GM18951 (cell line): ENCODE measurements at regions not wholly inside any gene's neighbourhood (a gene's known extent, or its start where the extent isn't known, plus 50 kb on each side); places are given as distances from the start of the nearest gene placed in this dataset.
"Not testable (repeated sequence)": the region's sequence is repeated elsewhere in the genome, so short reads cannot be mapped to it uniquely, and the experiment has no call there.

Experiments used
- POLR2A ChIP-seq: IDR thresholded peaks from 4 replicates; pipeline ENCODE4 v1.6.1; 2011; ENCODE audit warnings: mild to moderate bottlenecking; ENCODE audit not compliant: insufficient read length, insufficient read depth; ENCODE audit errors: extremely low read depth
- in situ Hi-C: fragments of 300-500 bp; cut with MboI; formaldehyde crosslinking; loops from one replicate; pipeline ENCODE4 v1.12.0; 2022; ENCODE audit warnings: low sequenced_read_pairs, mixed read lengths, inconsistent platforms; ENCODE audit not compliant: unreplicated experiment

DNA sequence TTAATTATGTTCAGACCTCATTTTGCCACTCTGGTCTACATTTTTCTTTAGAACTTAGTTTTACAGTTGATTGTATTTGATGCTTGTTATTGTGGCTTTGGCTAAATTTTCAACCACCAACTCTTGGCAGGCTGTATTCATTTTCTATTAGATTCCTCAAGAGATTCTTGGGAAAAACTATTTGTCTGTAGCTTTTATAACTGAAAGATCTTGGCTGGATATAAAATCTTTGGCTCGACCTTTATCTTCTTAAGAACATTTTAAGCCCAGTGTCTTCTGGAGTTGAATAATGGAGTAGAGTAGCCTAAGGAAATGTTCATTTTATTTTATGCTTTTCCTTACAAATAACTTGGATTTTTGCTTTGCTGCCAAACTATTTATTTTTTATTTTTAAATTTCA is 848.5 kb downstream of the PCDH17 start:
- TF ChIP-seq POLR2A, result no peak

DNA sequence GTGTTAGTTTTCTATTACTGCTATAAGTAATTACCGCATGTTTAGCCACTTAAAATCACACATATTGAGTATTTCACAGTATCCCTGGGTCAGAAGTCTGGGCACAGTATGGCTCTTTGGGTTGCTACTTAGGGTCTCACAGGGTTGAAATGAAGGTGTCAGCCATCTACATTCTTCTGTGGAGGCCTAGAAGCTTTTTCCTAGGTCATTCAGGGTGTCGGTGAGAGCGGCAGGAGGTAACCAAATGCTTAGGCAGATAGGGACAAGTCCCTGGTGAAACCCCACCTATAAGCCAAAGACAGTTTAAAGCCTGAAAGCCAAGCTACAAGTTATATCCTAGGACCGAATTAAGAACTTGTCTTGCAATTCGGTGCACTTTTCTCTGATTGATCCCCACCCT is 856.7 kb downstream of the PCDH17 start:
- no peak for TF ChIP-seq POLR2A
- in situ Hi-C loops, result no loop called here

More for the DNA sequence above, 848.5 kb downstream of the PCDH17 start:
- in situ Hi-C loops, result no loop called here

DNA sequence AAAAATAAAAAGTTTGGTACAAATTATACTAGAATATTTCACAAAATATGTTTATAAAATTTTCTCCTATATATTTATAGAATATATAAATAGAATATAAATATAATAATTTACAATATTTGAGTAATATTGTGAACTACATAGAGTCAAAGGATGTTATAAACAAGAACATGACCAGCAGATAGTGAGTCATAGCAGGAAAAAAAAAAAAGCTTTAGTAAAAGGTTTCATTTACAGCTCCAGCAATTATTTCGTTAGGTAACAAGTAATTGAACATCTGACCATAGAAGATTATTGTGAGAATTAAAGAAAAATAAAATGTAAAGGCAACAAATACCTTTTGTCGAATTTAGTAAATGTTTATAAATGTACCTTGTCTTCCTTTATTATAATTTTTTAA is 864.1 kb downstream of the PCDH17 start:
- no peak for TF ChIP-seq POLR2A
- in situ Hi-C loops, result no loop called here

DNA sequence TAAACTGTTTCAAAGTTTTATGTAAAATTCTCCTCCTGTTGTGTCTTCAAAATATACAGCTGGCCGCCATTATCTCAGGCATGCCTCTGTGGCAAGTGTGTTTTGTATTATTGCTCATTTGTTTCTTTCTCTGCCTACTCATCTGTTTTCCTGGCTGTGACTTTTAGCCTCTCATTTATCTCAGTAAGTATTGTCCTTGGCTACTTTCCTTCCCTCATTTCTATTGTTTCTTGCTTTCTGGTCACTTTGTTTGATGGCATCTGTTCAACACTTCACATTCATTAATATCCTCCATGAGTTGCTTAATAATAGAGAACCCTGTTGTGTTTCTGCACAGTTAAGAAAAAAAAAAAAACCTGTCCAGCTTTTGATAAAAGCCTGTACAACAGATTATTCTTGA is 869.4 kb downstream of the PCDH17 start:
- no peak for TF ChIP-seq POLR2A
- in situ Hi-C loops, result no loop called here

DNA sequence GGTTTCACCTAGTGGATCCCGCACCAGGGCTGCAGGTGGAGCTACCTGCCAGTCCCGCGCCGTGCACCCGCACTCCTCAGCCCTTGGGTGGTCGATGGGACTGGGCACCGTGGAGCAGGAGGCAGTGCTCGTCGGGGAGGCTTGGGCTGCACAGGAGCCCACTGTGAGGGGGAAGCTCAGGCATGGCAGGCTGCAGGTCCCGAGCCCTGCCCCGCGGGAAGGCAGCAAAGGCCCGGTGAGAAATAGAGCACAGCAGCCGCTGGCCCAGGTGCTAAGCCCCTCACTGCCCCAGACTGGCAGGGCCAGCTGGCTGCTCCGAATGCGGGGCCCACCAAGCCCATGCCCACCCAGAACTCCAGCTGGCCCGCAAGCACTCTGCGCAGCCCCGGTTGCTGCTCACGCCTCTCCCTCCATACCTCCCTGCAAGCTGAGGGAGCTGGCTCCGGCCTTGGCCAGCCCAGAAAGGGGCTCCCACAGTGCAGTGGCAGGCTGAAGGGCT is 872.7 kb downstream of the PCDH17 start:
- in situ Hi-C loops, result not testable (repeated sequence)

DNA sequence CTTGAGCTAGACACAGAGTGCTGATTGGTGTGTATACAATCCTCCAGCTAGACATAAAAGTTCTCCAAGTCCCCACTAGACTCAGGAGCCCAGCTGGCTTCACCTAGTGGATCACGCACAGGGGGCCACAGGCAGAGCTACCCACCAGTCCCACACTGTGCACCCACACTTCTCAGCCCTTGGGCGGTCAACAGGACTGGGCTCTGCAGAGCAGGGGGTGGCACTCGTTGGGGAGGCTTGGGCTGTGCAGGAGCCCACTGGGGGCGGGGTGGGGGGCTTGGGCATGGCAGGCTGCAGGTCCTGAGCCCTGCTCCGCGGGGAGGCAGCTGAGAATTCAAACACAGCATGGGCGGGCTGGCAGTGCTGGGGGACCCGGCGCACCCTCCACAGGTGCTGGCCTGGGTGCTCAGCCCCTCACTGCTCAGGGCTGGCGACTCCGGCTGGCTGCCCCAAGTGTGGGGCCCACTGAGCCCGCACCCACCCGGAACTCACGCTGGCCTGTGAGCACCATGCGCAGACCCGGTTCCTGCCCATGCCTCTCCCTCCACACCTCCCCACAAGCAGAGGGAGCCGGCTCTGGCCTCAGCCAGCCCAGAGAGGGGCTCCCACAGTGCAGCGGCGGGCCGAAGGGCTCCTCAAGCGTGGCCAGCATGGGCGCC is 873.8 kb downstream of the PCDH17 start:
- in situ Hi-C loops, result not testable (repeated sequence)

DNA sequence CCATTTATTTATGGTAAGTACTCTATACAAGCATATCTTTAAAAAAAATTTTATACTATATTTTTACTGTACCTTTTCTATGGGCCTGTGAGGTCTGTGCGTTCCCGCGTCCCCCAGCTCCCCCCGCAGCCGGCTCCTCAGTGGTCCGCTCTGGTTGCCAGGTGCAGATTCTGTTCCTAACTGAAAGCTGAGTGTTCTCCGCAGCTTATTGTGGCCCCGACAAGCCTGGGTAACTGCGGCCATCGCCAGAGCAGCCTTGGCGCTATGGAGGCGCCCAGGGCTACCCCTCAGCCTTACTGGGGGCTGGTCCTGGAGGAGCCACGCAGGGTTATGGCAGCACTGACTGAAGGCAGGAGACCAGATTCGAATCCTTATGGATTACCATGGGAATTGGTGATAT is 896.8 kb downstream of the PCDH17 start:
- in situ Hi-C loops, result no loop called here
- no peak for TF ChIP-seq POLR2A

DNA sequence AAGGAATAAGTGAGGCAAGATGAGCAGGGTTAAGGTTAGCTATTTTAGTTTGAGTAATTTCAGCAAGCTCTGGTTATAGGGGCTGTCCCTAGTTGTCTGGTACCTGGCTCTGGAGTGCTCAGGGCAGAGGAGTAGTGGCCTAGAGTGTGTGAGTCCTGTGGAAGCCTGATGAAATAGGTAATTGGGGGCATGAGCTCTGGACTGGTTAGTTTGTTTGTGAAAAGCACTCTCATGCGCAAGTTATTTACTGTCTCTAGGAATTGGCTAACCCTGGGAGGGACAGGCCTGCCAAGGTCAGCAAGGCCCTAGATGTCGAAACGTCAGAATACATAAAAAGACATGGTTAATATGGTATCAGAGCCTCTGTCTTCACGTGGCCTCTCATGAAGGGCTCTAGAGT is 900.1 kb downstream of the PCDH17 start:
- in situ Hi-C loops, result no loop called here
- no peak for TF ChIP-seq POLR2A

DNA sequence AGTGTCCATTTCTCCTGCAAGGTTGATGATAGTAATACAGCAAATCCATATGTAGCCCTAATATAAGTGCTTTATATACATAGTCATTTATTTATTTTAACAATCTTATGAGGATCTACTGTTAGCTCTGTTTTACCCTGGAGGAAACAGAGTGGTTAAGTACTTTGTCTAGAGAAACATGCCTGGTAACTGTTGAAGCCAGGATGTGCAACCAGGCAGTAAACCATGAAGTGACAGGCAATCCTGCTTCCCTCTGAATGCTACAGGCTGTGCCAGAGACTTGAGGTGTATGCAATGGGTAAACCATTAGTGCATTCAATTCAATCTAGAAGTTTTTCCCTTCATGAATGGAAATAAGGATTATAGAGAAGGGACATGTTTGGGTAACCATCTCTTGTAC is 911.0 kb downstream of the PCDH17 start:
- no peak for TF ChIP-seq POLR2A
- in situ Hi-C loops, result no loop called here

DNA sequence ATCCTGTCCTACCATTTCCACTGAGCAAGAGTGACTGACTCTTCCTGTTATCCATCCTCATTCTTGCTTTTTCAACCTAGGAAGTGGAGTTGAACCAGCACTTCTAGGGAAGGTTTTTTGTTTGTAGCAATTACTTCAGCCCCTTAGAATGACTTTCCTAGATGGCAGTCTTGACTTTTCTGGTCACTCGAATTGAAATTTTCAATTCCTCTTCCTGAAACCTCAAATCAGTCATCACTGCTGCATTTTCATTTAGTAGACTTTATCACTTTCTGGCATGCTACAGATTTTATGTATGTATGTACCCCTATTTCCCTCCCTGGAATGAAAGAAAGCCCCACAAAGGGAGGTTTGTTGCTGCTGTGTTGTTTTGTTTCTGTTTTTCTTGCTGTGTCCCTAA is 915.9 kb downstream of the PCDH17 start:
- in situ Hi-C loops, result no loop called here
- no peak for TF ChIP-seq POLR2A

DNA sequence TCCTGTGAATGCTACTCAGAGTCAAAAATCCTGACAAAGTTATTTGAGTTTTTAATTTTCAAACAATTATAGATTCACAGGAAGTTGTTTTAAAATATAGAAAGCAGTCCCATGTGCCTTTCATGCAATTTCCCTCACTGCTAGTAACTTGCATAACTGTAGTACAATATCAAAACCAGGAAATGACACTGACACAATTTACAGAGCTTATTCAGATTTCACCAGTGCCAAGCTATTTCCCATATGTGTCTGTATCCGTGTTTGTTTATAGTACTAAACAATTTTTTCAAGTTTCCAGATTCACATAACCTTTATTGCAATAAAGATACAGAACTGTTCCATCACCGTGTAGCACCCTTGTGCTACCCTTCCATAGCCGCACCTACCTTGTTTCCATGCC is 934.6 kb downstream of the PCDH17 start:
- in situ Hi-C loops, result no loop called here
- no peak for TF ChIP-seq POLR2A

DNA sequence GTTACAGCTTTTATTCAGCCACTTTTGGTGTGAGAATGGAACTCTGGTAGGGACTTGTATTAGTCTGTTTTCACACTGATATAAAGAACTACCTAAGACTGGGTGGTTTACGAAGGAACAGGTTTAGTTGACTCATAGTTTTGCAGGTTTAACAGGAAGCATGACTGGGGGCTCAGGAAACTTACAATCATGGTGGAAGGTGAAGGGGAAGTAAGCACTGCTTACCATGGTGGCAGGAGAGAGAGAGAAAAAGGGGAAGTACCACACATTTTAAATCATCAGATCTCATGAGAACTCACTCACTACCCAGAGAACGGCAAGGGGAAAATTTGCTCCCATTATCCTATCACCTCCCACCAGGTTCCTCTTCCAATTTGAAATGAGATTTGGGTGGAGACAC is 942.2 kb downstream of the PCDH17 start:
- in situ Hi-C loops, result no loop called here

DNA sequence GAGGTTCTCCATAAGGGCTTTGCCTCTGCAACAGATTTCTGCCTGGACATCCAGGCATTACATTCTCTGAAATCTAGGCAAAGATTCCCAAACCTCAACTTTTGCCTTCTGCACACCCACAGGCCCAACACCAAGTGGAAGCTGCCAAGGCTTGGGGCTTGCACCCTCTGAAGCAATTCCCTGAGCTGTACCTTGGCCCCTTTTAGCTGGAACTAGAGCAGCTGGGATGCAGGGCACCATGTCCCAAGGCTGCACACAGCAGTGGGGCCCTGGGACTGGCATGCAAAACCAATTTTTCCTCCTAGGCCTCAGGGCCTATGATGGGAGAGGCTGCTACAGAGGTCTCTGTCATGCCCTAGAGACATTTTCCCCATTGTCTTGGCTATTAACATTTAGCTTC is 943.2 kb downstream of the PCDH17 start:
- in situ Hi-C loops, result no loop called here

More for the DNA sequence above, 942.2 kb downstream of the PCDH17 start:
- no peak for TF ChIP-seq POLR2A

DNA sequence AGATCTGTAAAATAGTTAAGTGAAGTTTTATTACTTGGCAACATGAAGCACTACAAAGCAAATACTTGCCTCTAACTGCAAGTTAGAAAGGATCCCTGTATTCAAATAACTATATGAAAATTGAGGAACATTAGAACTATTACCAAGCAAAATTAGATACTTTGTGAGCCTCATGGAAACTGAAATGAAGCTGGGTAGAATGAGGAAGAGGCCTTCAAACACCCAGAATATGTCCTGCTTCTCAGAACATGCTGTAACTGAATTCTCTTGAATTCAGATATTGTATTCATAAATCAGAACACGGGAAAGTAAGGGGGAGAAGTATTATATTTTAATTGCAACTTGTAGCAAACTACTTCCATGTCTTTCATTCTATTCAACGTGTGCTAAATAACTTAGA is 947.9 kb downstream of the PCDH17 start:
- no peak for TF ChIP-seq POLR2A
- in situ Hi-C loops, result no loop called here

More for the DNA sequence above, 943.2 kb downstream of the PCDH17 start:
- no peak for TF ChIP-seq POLR2A

DNA sequence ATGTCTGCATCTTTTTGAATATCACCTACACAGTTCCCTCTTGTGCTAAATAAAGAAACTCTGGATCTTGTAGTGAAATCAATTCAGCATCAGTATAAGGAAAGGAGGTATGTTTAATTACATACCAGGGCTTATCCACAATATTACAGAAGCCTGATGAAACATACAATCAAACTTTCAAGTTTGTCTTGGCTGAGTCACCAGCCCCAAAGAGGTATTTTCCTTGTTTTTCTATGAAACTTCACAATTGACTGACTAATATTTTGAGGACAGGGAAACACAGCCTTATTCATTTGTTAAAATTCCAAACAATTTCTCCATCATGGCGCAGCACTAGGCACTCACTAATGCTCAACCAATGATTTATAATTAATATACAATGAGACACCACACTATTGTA is 952.4 kb downstream of the PCDH17 start:
- in situ Hi-C loops, result no loop called here
- no peak for TF ChIP-seq POLR2A

DNA sequence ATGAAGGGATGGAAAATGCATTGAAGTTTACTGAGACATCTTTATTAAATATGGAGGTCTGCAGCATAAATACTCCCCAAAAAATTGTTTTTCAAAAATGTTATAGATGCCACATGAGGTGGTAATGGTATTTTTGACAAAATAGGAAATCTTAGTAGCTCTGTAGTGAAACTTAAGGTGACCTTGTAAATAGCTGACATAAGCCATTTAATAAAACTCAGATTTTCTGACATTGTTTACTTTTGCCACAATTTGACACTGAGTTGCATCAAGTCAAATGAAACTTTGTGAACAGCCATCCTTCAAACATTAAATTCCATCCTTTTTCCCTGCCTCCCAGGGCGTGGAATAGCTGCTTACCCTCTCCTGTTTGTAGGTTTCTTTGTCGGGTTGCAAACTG is 953.1 kb downstream of the PCDH17 start:
- TF ChIP-seq POLR2A, result no peak
- in situ Hi-C loops, result no loop called here
